Thyroid gland (tissue), 4 donors: ENCODE measurements at regions not wholly inside any gene's neighbourhood (a gene's known extent, or its start where the extent isn't known, plus 50 kb on each side); places are given as distances from the start of the nearest gene placed in this dataset.
"Not testable (repeated sequence)": the region's sequence is repeated elsewhere in the genome, so short reads cannot be mapped to it uniquely, and the experiment has no call there.

Experiments
- DNase-seq, 2 donors: peaks; one replicate each; pipeline ENCODE4 v3.0.0-alpha.2; 2019
- H3K27ac ChIP-seq, 3 donors: fragments of 200-600 bp; sonication (generic); 1 replicate in 2 of 3; 2 replicates in 1 of 3; pipeline ENCODE4 v1.5.1; 2016 to 2019; ENCODE audit warnings: mild to moderate bottlenecking in 1 of 3, moderate library complexity in 1 of 3
- H3K27me3 ChIP-seq: fragments of 200-600 bp; sonication (generic); one replicate; pipeline ENCODE4 v1.5.1; 2019
- H3K36me3 ChIP-seq, 2 donors: fragments of 200-600 bp; sonication (generic); one replicate each; pipeline ENCODE4 v1.5.1; 2016 to 2019
- H3K4me1 ChIP-seq, 2 donors: fragments of 200-600 bp; sonication (generic); one replicate each; pipeline ENCODE4 v1.5.1; 2017 to 2019
- H3K4me3 ChIP-seq, 3 donors: fragments of 200-600 bp; sonication (generic); replicated peaks in 1 of 3; 1 replicate in 2 of 3; 2 replicates in 1 of 3; pipeline ENCODE4 v1.5.1; 2016; ENCODE audit warnings: mild to moderate bottlenecking in 1 of 3
- H3K9me3 ChIP-seq: fragments of 200-600 bp; sonication (generic); one replicate; pipeline ENCODE4 v1.5.1; 2017
- CTCF ChIP-seq, 6 experiments: fragments of 200-600 bp in 3 of 6; fragments of 450-650 bp in 3 of 6; sonication (generic) in 3 of 6; IDR thresholded peaks; one replicate each; pipeline ENCODE4 v1.5.1; 2016 to 2019; ENCODE audit warnings: antibody characterized with exemption in 6 of 6, mild to moderate bottlenecking in 2 of 6, inconsistent platforms in 1 of 6, moderate library complexity in 1 of 6
- POLR2A ChIP-seq, 2 donors: fragments of 450-650 bp; IDR thresholded peaks; one replicate each; pipeline ENCODE4 v1.6.1; 2017; ENCODE audit warnings: antibody characterized with exemption in 2 of 2, mild to moderate bottlenecking in 2 of 2, moderate library complexity in 1 of 2
- WGBS, 2 donors: methylation state at CpG; one replicate each; pipeline ENCODE4 v1.1.5; 2017; 5-methylcytosine and 5-hydroxymethylcytosine counted together
- intact Hi-C: fragments of 100-400 bp; cut with DNase I; formaldehyde crosslinking; loops from one replicate; pipeline ENCODE4 v1.15.1; 2023

DNA sequence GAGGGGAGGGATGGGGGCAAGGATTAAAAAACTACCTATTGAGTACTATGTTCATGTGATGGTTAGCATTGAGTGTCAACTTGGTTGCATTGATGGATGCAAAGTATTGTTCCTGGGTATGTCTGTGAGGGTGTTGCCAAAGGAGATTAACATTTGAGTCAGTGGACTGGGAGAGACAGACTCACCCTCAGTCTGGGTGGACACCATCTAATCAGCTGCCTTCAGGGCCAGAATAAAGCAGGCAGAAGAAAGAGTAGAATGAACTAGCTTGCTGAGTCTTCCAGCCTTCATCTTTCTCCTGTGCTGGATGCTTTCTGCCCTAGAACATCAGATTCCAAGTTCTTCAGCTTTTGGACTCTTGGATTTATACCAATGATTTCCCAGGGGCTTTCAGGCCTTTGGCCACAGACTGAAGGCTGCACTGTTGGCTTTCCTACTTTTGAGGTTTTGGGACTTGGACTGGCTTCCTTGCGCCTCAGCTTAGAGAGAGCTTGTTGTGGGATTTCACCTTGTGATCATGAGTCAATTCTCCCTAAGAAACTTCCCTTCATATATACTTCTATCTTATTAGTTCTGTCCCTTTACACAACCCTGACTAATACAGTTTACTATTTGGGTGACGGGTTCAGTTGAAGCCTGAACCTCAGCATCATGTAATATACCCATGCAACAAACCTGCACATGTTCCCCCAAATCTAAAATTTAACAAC, 70.2 kb downstream of the MTNR1B start:
- no peak for DNase-seq
- Histone ChIP-seq H3K4me3 (no peak overlapping the region), H3K36me3 (no peaks in the 10 kb centered on the region), H3K9me3 (no peaks in the 10 kb centered on the region), H3K27ac (no peak overlapping the region), H3K4me1 (no peaks in the 10 kb centered on the region), H3K27me3 (no peaks in the 10 kb centered on the region)
- 92 to 96% methylated on average over 2 of the region's 2 CpGs for WGBS, 2 donors
- TF ChIP-seq POLR2A (IDR thresholded peaks at IDR 0.05) (no peak), CTCF (IDR thresholded peaks at IDR 0.05) (no peak)
- intact Hi-C loops = no loop called here

- TF ChIP-seq CTCF (IDR thresholded peaks at IDR 0.05) = no peak
- no peak for TF ChIP-seq POLR2A (IDR thresholded peaks at IDR 0.05)
- no peaks in the 10 kb centered on the region for H3K36me3 ChIP-seq
- H3K27me3 ChIP-seq = no peaks in the 10 kb centered on the region
- intact Hi-C loops = no loop called here
- H3K4me3 ChIP-seq = no peak overlapping the region
- no peak overlapping the region for H3K27ac ChIP-seq
- H3K4me1 ChIP-seq = no peaks in the 10 kb centered on the region
- no peak for DNase-seq
- no peaks in the 10 kb centered on the region for H3K9me3 ChIP-seq
Observed at GRCh38 chr11:93041682-93042081, 72.2 kb downstream of the MTNR1B start.

DNA sequence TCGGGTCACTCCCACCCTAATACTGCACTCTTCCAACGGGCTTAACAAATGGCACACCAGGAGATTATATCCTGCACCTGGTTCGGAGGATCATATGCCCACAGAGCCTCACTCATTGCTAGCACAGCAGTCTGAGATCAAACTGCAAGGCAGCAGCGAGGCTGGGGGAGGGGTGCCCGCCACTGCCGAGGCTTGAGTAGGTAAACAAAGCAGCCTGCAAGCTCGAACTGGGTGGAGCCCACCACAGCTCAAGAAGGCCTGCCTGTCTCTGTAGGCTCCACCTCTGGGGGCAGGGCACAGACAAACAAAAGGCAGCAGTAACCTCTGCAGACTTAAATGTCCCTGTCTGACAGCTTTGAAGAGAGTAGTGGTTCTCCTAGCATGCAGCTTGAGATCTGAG, 73.7 kb downstream of the MTNR1B start:
- intact Hi-C loops, DNase-seq, H3K4me1 ChIP-seq, H3K36me3 ChIP-seq, H3K27ac ChIP-seq, H3K4me3 ChIP-seq, H3K9me3 ChIP-seq, H3K27me3 ChIP-seq: not testable (repeated sequence)
- WGBS, 2 donors = 90% methylated on average over 3 to 5 of the region's 7 CpGs

GRCh38 chr11:93049740-93050139, 80.3 kb downstream of the MTNR1B start:
- H3K36me3 ChIP-seq = no peaks in the 10 kb centered on the region
- no peak for DNase-seq
- H3K9me3 ChIP-seq = no peaks in the 10 kb centered on the region
- TF ChIP-seq POLR2A (IDR thresholded peaks at IDR 0.05) (no peak), CTCF (IDR thresholded peaks at IDR 0.05) (no peak)
- intact Hi-C loops = no loop called here
- H3K27ac ChIP-seq = no peak overlapping the region
- no peak overlapping the region for H3K4me3 ChIP-seq
- WGBS, 2 donors = 21 to 63% methylated on average over 1 of the region's 1 CpG
- no peaks in the 10 kb centered on the region for H3K27me3 ChIP-seq
- H3K4me1 ChIP-seq = no peaks in the 10 kb centered on the region

GRCh38 chr11:93051186-93051585, 81.7 kb downstream of the MTNR1B start:
- Histone ChIP-seq H3K9me3 (no peaks in the 10 kb centered on the region), H3K4me3 (no peak overlapping the region), H3K27ac (no peak overlapping the region), H3K4me1 (no peaks in the 10 kb centered on the region), H3K36me3 (no peaks in the 10 kb centered on the region), H3K27me3 (no peaks in the 10 kb centered on the region)
- TF ChIP-seq CTCF (IDR thresholded peaks at IDR 0.05) (no peak), POLR2A (IDR thresholded peaks at IDR 0.05) (no peak)
- intact Hi-C loops = no loop called here
- DNase-seq = no peak
- WGBS, 2 donors = 82 to 91% methylated on average over 2 of the region's 2 CpGs

- Histone ChIP-seq H3K36me3 (no peaks in the 10 kb centered on the region), H3K27ac (no peak overlapping the region), H3K27me3 (no peaks in the 10 kb centered on the region), H3K4me1 (peaks cover 4 to 6% of the 10 kb centered on the region in 2 donors), H3K9me3 (no peaks in the 10 kb centered on the region), H3K4me3 (no peak overlapping the region)
- DNase-seq = no peak
- WGBS, 2 donors = 89 to 94% methylated on average over 2 of the region's 2 CpGs
- no peak for TF ChIP-seq CTCF (IDR thresholded peaks at IDR 0.05)
- intact Hi-C loops = no loop called here
Observed at GRCh38 chr11:93053864-93054263, 84.4 kb downstream of the MTNR1B start.
